GM18511 (cell line): ENCODE measurements at regions not wholly inside any gene's neighbourhood (a gene's known extent, or its start where the extent isn't known, plus 50 kb on each side); places are given as distances from the start of the nearest gene placed in this dataset.

ENCODE experiments used
- ATAC-seq: cut with Tn5 transposase; IDR thresholded peaks from one replicate; pipeline ENCODE4 v1.9.1; 2021; ENCODE audit warnings: mild to moderate bottlenecking, moderate library complexity; ENCODE audit not compliant: unreplicated experiment

- ATAC-seq: no peak
Observed at GRCh38 chr2:12826781-12827180, 110.0 kb downstream of the TRIB2 start.

GRCh38 chr2:12827721-12828120 is 111.0 kb downstream of the TRIB2 start:
- ATAC-seq: no peak

- no peak for ATAC-seq
Observed at GRCh38 chr2:12828980-12829379, 112.2 kb downstream of the TRIB2 start.

GRCh38 chr2:12831016-12831415 is 114.3 kb downstream of the TRIB2 start:
- no peak for ATAC-seq

GRCh38 chr2:12834239-12834638 is 117.5 kb downstream of the TRIB2 start:
- no peak for ATAC-seq

- no peak for ATAC-seq
Observed at GRCh38 chr2:12835733-12836132, 119.0 kb downstream of the TRIB2 start.

GRCh38 chr2:12839339-12839738 is 122.6 kb downstream of the TRIB2 start:
- no peak for ATAC-seq

- no peak for ATAC-seq
Observed at GRCh38 chr2:12841021-12841420, 124.3 kb downstream of the TRIB2 start.

- no peak for ATAC-seq
Observed at GRCh38 chr2:12842917-12843316, 126.2 kb downstream of the TRIB2 start.

- ATAC-seq: no peak
Observed at GRCh38 chr2:12844511-12844910, 127.8 kb downstream of the TRIB2 start.

GRCh38 chr2:12847694-12848575 is 131.2 kb downstream of the TRIB2 start:
- ATAC-seq: no peak

GRCh38 chr2:12852135-12852534 is 135.4 kb downstream of the TRIB2 start:
- ATAC-seq: no peak

- ATAC-seq: no peak
Observed at GRCh38 chr2:12854001-12854530, 137.3 kb downstream of the TRIB2 start.

- ATAC-seq: no peak
Observed at GRCh38 chr2:12855508-12855907, 138.8 kb downstream of the TRIB2 start.

GRCh38 chr2:12856934-12857601 is 140.3 kb downstream of the TRIB2 start:
- no peak for ATAC-seq

GRCh38 chr2:12857891-12858290 is 141.2 kb downstream of the TRIB2 start:
- no peak for ATAC-seq

GRCh38 chr2:12858786-12859185 is 142.1 kb downstream of the TRIB2 start:
- ATAC-seq: no peak

- no peak for ATAC-seq
Observed at GRCh38 chr2:12861344-12861930, 144.7 kb downstream of the TRIB2 start.

- no peak for ATAC-seq
Observed at GRCh38 chr2:12862541-12862940, 145.8 kb downstream of the TRIB2 start.

- no peak for ATAC-seq
Observed at GRCh38 chr2:12863937-12864336, 147.2 kb downstream of the TRIB2 start.

- no peak for ATAC-seq
Observed at GRCh38 chr2:12867631-12868287, 151.0 kb downstream of the TRIB2 start.
